Activated CD4-positive, alpha-beta T cell treated with anti-CD3 and anti-CD28 coated beads for 4 hours (primary cell): ENCODE measurements at regions not wholly inside any gene's neighbourhood (a gene's known extent, or its start where the extent isn't known, plus 50 kb on each side); places are given as distances from the start of the nearest gene placed in this dataset.
"Not testable (repeated sequence)": the region's sequence is repeated elsewhere in the genome, so short reads cannot be mapped to it uniquely, and the experiment has no call there.

Source experiments
- DNase-seq, 2 donors: peaks; one replicate each; pipeline ENCODE4 v3.0.0-alpha.2; 2020

DNA sequence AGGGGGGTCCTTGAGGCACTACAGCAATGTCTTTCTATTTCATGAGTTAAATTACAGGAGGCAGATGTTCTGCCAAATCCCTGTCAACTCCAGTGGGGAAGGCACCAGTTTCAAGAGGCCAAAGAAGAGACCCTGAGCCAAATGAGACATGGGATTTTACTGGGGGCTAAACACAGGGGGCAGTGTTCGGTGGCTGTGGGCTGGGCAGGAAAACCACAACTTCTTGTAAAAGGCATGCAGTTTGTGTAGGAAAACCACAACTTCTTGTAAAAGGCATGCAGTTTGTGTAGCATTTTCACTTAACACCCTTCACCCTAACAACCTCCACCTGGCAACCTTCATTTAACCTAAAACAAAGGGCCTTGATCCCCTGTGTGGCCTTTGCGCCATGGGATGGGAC is 61.0 kb downstream of the POLR2M start:
- no peak for DNase-seq

DNA sequence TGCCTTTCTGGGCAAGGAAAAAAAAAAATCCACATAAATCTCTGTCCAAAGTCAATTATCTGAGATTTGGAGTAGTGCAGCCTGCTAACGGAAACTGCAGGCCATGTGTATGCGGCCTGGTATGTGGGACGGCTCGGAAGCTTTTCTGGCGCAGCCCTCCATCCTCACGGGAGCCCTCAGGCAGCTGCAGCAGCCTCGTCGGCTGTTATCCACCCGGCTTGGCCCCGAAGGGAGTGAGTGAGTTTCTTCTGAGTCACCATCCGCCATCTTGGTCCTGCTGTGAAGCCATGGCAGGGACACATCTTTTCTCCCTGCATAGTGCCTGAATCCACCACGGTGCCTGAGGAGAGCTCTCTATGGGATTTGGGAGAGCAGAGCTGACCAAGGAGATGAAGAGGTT is 62.8 kb downstream of the POLR2M start:
- DNase-seq = no peak

DNA sequence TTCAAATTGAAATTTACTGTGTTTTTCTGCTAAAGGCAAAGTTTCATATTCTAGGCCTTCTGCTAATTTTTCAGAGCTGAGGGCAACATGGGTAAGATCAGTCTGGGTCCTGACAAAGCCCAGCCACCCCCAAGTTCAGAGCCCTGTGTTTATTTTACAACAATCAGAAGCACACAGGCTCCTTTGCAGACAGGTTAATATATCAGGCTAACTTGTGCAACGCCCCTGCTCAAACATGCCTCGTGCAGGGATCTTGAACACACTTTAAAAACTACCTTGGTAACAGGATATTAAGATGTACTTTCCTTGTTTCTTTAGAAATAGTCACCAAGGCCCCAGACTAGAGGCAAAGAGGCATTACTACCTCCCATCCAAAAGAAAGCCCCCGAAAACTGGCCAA is 64.0 kb downstream of the POLR2M start:
- no peak for DNase-seq

DNA sequence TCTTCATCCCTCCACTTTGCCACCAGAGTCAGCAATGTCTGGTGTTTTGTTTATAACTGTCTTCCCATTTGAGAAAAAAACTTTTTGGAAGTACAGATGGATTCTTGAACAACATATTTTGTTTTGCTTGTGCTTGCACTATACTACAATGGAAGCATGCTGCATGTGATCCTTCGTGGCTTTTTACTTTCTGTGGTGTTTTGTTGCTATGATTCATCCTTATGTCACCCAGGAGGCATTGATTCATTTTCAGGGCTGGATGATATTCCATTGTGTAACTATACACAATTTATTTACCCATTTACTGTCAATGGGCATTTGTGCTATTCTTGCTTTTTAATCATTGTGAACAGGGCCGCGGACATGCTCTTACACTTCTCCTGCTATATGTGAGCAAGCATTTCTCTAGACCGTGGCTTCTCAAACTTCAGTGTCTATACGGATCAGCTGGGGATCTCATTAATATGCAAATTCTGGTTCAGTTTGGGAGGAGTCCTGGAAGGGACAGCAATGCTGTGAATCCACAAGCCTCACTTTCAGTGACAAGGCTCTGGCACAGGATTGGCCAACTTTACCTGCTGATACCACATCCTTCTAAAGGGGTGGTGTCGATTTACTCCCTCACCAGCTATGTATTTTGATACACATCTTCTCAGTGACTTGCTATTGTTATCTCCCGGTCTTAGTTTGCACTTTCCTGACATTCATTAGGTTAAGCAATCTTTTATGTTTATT is 65.9 kb downstream of the POLR2M start:
- DNase-seq = no peak

DNA sequence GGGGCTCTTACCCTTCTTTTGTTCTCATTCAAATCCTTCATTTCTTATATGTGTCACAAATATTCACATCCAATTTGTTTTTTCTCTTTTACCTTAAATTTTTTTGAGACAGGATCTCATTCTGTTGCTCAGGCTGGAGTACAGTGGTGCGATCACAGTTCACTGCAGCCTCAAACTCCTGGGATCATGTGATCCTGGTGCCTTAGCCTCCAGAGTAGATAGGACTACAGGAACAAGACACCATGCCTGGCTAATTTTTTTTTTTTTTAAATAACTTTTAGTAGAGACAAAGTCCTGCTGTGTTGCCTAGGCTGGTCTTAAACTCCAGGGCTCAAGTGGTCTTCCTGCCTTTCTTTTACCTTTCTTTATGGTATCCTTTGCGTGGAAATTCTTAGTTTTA is 66.5 kb downstream of the POLR2M start:
- no peak for DNase-seq

DNA sequence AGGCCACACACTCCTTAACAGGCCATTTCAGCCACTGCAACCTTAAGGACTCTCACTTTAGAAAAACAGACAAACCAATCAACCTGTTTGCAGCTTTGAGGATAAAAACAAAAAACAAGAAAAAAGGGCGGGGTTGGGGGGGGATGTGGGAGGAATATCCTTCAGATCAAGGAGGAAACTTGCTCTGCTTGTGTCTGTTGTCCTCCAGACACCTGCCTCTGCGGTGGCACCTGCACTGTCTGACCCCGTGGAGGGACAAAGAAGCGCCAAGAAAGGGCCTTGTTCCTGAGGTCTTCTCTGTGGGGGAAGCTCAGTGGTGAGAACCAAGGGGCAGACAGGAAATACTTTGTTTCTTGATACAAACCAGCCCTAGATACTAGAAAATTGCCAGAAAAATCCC is 70.5 kb downstream of the POLR2M start:
- DNase-seq = no peak

DNA sequence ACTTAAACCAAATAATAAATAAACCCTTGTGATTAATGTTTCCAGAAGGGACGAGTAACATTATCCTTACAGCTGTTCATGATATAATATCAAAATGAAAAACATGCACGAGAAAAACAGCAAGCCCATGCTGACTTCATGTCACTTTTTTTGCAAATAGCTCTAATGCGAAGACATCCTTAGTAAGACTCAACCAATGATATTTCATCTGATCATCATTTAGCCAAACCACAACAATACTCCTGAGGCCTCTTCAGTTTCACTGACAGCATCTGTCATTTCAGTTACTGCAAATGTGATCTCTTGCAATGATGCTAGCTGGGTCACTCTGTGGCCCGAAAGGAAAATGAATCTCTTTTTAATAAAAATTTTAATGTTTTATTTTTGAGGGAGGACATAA is 74.0 kb downstream of the POLR2M start:
- DNase-seq = no peak

DNA sequence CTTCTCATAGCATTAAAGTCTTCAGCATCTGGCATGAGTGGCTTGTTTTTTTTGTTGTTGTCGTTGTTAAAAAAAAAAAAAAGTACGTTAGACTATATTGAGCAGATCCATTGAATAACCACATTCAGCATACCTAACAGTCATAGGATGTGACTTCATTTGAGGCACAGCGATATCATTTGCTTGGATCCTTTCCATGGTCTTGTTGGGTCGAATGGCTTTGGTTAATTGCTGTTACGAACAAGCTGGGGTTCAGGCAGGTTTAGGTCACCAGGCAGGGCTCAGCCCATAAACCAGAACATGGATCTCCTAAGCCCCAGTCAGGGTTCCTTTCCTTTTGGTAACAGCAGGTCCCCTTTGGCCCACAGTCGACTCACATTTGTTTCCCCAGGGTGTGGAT is 76.2 kb downstream of the POLR2M start:
- DNase-seq = no peak

DNA sequence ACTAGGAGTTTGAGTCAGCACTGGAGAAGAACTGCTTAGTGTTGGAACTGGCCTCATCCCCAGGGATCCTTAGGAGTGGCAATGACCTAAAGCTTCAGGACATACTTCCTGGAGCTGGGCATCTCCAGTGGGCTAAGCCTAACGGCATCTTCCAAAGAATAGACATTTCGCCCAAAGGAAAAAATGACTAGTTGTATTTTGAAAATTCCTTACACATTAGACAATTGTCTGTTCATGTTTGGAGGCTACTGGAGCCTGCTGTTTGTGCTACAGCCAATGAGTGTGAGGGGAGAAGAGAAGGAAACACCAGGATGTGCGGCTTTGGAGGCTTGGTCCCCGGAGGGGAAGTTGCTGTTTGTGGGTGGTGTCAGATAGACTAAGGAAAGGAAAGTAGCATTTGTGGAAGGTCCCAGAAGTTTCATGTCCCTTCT is 77.6 kb downstream of the POLR2M start:
- no peak for DNase-seq

DNA sequence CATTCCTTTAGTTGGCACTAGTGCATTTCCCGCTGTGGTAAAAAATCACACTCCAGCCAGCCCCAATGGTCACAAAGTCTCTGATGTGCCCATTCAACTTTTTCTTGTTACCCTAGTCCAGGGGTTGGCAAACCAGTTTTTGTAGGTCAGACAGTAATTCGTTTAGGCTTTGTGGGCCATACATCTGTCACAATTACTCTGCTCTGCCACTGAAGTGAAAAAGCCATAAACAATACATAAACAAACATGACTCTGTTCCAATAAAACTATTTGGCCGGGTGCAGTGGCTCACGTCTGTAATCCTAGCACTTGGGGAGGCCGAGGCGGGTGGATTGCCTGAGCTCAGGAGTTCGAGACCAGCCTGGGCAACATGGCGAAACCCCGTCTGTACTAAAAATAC is 78.5 kb downstream of the POLR2M start:
- no peak for DNase-seq

DNA sequence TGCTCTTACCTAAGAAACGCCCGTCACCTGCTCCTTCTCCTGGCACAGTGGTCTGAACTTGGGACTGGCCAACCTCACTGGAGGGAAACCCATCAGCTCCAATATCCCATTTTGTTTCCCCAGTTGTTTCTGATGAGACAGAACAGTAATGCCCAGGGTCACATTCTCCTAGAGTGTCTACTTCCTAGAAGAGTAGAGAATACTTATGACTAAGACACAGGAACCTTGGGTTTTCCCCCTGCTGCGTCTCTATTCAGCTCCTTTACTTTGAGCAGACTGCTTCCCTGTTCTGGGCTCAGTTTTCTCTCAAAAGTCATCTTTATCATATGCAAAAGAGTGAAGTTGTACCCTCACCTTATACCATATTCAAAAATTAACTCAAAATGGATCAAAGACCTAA is 79.4 kb downstream of the POLR2M start:
- DNase-seq = no peak

DNA sequence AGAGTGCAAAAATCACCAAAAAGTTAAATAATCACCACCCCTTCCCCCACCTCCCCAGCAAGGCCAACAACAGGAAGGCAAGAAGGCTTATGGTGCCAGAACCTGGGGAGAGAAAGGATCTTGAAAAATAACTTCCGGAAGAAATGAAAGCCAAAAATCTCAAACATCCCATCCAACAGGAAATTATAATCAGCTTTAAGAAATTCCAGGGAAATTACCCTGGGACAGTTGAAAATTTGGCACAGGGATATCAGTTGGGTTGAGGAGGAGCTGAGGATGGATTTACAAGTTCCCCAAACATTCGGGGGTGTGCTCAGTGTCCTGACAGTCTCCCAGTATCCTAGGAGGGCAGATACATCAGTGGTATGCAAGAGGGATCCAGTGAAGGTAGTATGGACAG is 82.7 kb downstream of the POLR2M start:
- no peak for DNase-seq

DNA sequence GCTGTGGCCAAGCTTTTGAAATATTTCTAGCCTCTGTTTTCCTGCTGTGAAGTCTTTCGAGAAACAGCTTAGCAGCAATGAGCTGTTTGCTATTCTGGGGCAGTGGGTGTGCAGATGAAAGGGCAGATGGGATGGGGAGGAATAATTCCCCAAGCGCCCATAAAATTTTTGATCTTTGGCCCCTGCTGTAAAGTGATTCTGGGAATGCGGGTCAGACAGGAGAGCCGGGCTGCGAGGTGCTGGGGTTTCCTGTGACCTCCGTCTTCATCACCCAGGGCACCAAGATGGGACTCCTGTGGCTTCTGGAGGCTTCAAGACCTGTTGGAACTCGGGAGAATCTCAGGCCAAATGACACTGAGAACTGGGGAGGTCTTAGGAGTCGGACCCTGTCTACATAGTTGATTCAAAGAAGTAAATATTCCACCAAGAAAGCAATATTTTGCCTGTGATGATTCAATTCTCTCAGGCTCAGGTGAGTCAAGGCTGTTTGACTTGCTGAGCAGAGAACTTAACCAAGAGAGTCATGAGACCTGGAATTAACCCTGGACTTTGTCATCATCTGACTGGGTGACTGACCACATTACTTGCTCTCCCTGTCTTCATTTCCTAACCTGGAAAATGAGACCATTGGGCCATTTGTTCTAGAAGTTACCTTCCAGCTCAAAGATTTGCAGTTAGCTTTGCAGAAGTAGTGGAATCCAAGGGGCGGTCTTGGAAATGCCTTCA is 86.4 kb downstream of the POLR2M start:
- DNase-seq = no peak

DNA sequence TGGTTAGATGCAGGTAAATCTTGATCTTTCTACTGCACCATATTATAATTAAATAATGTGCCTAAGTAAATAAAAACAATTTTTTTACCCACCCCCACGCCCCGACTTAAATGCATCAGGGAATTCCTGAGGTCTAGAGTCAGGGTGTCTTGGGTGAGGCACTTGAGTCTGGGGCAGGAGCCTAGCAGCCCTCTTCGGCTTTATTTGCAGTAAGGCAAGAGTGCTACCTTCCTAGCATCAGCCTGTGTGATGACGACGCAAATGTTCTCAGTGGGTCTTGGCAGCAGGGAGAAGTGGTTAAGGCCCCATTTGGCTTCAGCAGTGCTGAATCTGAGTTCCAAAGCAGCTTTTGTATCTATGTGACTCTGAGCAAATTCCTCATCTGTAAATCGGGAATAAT is 88.7 kb downstream of the POLR2M start:
- no peak for DNase-seq

DNA sequence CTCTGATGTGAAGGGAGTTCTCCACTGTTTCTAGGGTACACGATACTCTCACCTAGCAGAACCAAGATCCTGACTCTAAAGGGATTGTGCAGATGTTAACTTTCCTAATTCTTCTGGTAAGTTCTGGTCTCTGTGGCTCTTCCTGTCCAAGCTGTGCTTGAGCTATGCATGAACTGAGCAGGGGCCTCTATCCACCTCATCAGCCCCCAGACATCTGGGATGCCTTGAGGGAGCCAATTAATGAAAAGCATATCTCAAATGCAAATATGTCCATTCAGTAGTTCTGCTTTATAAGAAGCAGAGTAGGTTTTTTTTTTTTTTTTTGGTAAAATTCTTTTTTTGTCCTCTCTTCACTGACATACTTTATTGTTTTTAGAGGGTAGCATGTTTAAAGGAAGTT is 89.6 kb downstream of the POLR2M start:
- DNase-seq = no peak

DNA sequence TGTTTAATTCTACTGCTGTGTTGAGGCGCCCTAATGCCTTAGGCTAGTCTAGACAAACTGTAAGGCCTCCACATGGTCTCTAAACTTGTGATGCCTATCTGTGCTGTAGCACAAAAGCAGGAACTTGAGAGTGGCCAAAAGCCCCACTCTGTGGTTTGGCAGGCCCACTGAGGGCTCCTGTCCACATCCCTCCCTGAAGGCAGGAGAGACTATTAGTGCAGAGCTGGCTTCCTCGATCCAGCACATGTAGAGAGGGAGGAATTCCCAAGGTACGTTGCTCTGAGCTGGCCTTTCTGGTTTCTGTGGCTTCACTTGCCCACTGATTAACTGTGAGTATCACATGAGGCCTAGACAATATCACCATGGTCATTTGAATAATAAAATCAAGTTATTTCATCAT is 90.6 kb downstream of the POLR2M start:
- DNase-seq = no peak

DNA sequence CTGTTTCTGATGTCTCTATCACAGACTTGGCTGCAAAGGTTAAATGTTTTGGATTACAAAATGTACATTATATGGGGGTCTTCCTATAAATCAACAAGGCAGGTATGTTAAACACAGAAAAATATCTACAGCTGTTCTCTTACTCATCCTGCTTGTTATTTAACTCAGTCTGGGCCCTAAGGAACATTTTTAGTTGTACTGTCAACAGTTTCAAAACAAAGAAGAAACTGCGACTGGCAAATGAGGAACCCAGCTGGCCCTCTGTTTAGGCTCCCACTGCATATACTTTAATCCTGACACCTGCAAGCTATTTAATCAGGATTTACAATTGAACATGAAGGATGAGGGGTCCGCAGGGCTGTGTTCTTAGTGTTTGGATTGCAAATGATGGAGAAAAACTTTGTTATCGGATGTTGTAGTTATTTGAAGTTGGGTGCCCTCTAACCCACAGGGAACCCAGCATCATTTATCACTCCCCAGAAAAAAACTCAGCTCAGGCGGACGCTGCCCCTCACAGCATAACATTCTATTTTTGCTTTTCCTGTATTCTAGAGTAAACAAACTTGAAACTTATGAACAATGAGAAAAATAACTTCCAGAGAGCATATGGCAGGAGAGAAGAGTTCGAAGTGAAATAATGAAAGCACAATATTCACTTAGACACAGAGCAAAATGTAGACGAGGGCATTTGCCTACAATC is 91.2 kb downstream of the POLR2M start:
- DNase-seq = no peak

DNA sequence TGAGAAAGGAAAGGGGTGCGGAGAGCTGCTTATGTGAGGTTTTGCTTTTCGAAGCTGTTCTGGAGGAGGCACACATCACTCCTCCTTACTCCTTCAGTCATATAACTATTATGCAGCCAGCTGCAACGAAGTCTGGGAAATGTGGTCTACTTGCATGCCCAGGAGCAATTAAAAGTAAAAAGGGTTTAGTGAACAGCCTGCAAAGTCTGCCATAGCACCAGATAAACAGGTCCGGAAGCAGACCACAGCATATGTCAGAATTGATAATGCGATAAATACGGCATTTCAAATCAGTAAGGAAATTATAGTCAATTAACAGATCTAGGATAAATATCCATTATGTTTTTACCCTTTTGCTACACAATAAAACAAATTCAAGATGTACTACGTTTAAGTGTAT is 99.5 kb downstream of the POLR2M start:
- no peak for DNase-seq

DNA sequence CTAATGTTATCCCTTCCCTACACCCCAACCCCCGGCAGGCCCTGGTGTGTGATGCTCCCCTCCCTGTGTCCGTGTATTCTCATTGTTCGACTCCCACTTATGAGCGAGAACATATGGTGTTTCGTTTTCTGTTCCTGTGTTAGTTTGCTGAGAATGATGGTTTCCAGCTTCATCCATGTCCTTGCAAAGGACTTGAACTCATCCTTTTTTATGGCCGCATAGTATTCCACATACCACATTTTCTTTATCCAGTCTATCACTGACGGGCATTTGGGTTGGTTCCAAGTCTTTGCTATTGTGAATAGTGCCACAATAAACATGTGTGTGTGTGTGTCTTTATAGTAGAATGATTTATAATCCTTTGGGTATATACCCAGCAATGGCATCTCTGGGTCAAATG is 102.8 kb downstream of the POLR2M start:
- DNase-seq = not testable (repeated sequence)

DNA sequence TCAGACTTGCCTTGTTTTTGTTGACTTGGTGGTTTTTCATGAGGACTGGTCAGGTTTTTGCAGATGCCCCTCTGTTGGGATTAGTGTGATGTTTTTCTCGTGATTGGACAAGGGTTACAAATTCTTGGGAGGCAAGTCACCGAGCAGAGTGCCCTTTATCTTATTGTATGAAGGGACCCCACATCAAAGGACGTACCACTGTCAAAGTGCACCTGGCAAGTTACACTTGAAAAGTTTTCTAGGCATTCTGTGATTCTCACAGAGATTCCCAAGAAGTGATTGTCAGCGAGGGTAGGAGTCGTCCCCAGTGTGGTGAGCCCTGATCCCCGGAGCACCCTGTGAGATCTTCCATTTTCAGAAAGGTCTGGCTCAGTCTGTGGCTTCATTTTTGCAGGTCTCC is 110.1 kb downstream of the POLR2M start:
- DNase-seq = no peak

DNA sequence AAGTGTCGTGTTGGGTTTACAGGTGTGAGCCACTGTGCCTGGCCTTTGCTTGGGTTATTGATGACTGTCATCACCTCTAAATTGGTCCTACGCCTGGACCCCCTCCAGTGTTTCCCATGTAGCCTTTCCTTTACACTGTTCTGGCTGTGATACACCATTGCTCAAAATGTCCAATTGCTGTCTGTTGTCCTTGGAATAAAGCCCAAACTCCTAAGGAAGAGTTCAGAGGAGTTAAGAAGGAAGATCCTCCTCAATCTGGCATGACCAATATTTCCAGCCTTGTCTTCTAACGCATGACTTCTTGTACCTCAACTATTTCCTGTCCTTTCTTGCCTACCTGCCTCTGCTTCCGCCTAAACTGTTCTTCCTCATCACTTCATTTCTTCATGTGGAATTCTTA is 113.1 kb downstream of the POLR2M start:
- no peak for DNase-seq

DNA sequence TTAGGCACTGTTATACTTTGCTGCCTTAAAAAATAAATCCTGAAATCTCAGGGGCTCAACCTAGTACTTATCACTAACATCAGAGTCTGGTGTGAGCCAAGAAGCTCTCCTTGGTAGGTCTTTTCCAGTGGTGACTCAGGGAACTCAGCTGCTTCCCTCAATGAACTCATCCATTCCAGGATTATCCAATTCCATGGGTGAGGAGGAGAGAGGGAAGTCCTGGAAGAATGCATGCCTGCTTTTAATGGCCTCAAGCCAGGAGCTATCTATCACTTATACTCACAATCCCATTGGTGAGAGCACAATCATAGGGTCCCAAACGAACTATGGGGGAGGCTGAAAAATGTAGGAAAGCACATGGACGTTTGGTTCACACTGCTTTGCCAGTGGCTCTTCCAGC is 113.6 kb downstream of the POLR2M start:
- DNase-seq = no peak

DNA sequence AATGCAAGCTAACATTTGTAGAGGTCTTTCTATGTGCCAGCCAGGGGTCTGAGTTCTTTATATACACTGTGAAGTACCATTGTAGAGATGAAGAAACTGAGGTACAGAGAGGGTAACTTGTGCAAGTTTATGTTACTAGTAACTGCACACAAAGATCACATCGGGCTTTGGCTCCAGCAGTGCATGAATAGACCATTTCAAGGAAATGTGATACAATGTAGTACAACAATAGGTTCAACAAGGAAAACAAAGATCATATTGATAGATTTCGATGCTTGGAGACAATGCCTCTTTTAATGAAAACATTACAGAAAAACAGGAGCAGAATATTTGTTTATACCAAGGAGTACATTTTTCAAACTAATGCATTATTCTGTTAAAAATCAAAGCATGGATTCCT is 115.3 kb downstream of the POLR2M start:
- no peak for DNase-seq

DNA sequence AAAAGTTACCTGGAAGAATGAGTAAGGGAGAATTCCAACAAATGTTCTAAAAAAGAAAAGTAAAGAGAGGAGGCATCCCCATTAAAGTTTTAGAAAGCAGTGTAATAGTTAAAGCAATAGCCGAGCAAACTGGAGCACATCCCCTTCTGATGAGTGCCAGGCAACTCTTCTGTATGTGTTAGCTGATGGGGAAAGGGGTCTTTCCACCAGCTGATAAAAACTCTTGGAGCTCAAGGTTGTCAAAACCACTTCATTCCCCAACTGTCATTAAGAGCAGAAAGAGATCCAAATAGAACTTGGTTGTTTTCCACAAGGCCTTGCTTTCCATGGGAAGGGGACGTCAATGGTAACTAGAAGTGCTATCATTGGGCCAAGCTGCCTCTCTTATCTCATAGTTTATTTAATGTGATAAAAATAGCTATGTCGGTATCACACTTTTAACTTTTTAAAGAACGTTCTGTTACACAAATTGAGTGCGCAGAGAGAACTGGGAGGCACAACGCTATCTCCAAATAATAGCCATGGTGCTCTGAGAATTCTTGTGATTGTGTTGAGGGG is 116.9 kb downstream of the POLR2M start:
- no peak for DNase-seq
